ENCODE measurements at regions not wholly inside any gene's neighbourhood (a gene's known extent, or its start where the extent isn't known, plus 50 kb on each side); places are given as distances from the start of the nearest gene placed in this dataset.

- whole genome bisulfite sequencing (ENCODE audit: insufficient coverage, insufficient replicate concordance, low lambda C conversion rate, missing lambda C conversion rate): 13% methylated on average over 1 of the region's 1 CpG
- BruUV-seq (replicated peaks): no TSS peak
- FAIRE-seq (no peak), ATAC-seq (no peak), DNase-seq (ENCODE audit: low read depth, low spot score) (no peak)
- no peak overlapping the region for H3K4me3 ChIP-seq
- no peak overlapping the region for H2AFZ ChIP-seq (ENCODE audit: control insufficient read depth, low read depth, low read length)
- in situ Hi-C loops (cut with MboI): no loop called here
- ChIA-PET CTCF (interaction anchor here (1.2 kb wide), 1 partner anchor 10 kb away, joined by 3 read pairs; no protein-coding TSS in a partner anchor), SMC1A (ENCODE audit: uncharacterized antibody, unreplicated experiment) (interaction anchor here (0.9 to 1.0 kb wide), 2 partner anchors 52 to 264 kb away, joined by 3 read pairs; no protein-coding TSS in a partner anchor), RAD21 (ENCODE audit: unreplicated experiment) (interaction anchor here (1.0 kb wide), 1 partner anchor 261 kb away, joined by 3 read pairs; no protein-coding TSS in a partner anchor), POLR2A (no interaction called here)
- no peaks in the 10 kb centered on the region; the same call in 2 of the 3 replicates for H3K9me3 ChIP-seq (replicated peaks; ENCODE audit: control insufficient read depth, insufficient read depth, low read length)
- TF ChIP-seq CREM (IDR thresholded peaks at IDR 0.05; ENCODE audit: low read depth) (no peak), EGR1 (IDR thresholded peaks at IDR 0.05; ENCODE audit: borderline replicate concordance in 1 of 2, low read depth in 2 of 2, low read length in 2 of 2) (no peak), TARDBP (IDR thresholded peaks at IDR 0.05; ENCODE audit: borderline replicate concordance) (no peak), ZNF592 (IDR thresholded peaks at IDR 0.05) (no peak), TBL1XR1 (IDR thresholded peaks at IDR 0.05; ENCODE audit: low read depth, low read length) (no peak), RELA (IDR thresholded peaks at IDR 0.05; ENCODE audit: borderline replicate concordance, partially characterized antibody) (no peak), FOXM1 (IDR thresholded peaks at IDR 0.05; ENCODE audit: low read depth, low read length) (no peak), NFXL1 (IDR thresholded peaks at IDR 0.05; ENCODE audit: borderline replicate concordance) (no peak), CHD2 (IDR thresholded peaks at IDR 0.05; ENCODE audit: borderline replicate concordance, low read depth, low read length) (no peak), CBX3 (IDR thresholded peaks at IDR 0.05; ENCODE audit: borderline replicate concordance, low read depth) (no peak), NFIC (IDR thresholded peaks at IDR 0.05; ENCODE audit: low read depth, low read length) (no peak), RB1 (IDR thresholded peaks at IDR 0.05; ENCODE audit: borderline replicate concordance) (no peak)
- no peaks in the 10 kb centered on the region for H3K79me2 ChIP-seq (ENCODE audit: control insufficient read depth, insufficient read depth, low read length)
- no peak overlapping the region for H3K4me2 ChIP-seq (ENCODE audit: control insufficient read depth, insufficient read depth)
- intact Hi-C loops (cut with micrococcal nuclease; ENCODE audit: unreplicated experiment): no loop called here
- H3K36me3 ChIP-seq (ENCODE audit: control insufficient read depth in 2 of 2, insufficient read depth in 2 of 2, low read length in 1 of 2): no peaks in the 10 kb centered on the region
- no peaks in the 10 kb centered on the region for H3K4me1 ChIP-seq (ENCODE audit: control insufficient read depth, insufficient read depth, low read length)
- no peaks in the 10 kb centered on the region for H4K20me1 ChIP-seq (ENCODE audit: control insufficient read depth, insufficient read depth)
- no peak overlapping the region for H3K27ac ChIP-seq (ENCODE audit: control insufficient read depth, insufficient read depth)
- no peak overlapping the region for H3K9ac ChIP-seq (ENCODE audit: control insufficient read depth, insufficient read depth, low read length)
- H3K27me3 ChIP-seq (replicated peaks in 1 of 2; ENCODE audit: control insufficient read depth in 2 of 2, insufficient read depth in 2 of 2, low read length in 1 of 2): 0 out of 4 replicates have a peak, but pooled peaks cover 0 to 1% of the 10 kb centered on the region in 2 experiments
These were observed 209.9 kb upstream of the DMRT1 start for GRCh38 chr9:631596-631995.

Measured in GM12878 (cell line).